ENCODE measurements at regions not wholly inside any gene's neighbourhood (a gene's known extent, or its start where the extent isn't known, plus 50 kb on each side); places are given as distances from the start of the nearest gene placed in this dataset.
A peak's percentile ranks its signal among the peaks of the same experiment; 100 is the strongest.
"Not testable (repeated sequence)": the region's sequence is repeated elsewhere in the genome, so short reads cannot be mapped to it uniquely, and the experiment has no call there.

DNA sequence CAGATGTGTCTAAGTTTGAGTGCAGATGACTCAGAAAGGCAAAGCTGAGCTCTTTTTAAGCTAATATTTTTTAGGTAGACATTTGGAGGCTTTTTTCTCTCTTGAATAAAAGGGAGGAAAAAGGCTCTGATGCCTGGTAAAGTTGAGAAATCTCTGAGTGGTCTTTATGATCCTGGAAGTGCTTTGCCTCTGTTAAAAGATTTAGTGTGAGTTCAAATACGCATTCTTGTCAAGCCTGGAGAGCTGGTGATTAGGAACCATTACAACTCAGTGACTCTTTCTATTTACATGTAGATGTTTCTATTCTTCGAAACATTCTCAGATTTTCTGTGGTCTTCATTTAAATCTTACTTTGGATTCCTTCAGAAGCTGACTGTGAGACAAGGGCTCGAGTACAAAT lies 143.4 kb upstream of the MED14 start:
- Histone ChIP-seq H2AFZ (ENCODE audit: low read length) (no peak overlapping the region), H3K36me3 (ENCODE audit: insufficient read depth, low read length) (no peaks in the 10 kb centered on the region), H3K4me1 (ENCODE audit: insufficient read depth, low read length) (peaks cover 3% of the 10 kb centered on the region), H3K27me3 (ENCODE audit: insufficient read depth, low read length) (peaks cover 25% of the 10 kb centered on the region), H3K4me2 (ENCODE audit: insufficient read depth, low read length) (no peak overlapping the region), H4K20me1 (ENCODE audit: insufficient read depth, low read length) (no peaks in the 10 kb centered on the region), H3K27ac (ENCODE audit: low read depth, low read length) (no peak overlapping the region), H3K79me2 (ENCODE audit: insufficient read depth, low read length) (no peaks in the 10 kb centered on the region), H3K4me3 (ENCODE audit: insufficient read depth, low read length) (no peak overlapping the region), H3K9me3 (ENCODE audit: low read depth, low read length) (no peaks in the 10 kb centered on the region)
- TF ChIP-seq, protein P1, sequence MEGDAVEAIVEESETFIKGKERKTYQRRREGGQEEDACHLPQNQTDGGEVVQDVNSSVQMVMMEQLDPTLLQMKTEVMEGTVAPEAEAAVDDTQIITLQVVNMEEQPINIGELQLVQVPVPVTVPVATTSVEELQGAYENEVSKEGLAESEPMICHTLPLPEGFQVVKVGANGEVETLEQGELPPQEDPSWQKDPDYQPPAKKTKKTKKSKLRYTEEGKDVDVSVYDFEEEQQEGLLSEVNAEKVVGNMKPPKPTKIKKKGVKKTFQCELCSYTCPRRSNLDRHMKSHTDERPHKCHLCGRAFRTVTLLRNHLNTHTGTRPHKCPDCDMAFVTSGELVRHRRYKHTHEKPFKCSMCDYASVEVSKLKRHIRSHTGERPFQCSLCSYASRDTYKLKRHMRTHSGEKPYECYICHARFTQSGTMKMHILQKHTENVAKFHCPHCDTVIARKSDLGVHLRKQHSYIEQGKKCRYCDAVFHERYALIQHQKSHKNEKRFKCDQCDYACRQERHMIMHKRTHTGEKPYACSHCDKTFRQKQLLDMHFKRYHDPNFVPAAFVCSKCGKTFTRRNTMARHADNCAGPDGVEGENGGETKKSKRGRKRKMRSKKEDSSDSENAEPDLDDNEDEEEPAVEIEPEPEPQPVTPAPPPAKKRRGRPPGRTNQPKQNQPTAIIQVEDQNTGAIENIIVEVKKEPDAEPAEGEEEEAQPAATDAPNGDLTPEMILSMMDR (IDR thresholded peaks at IDR 0.05; ENCODE audit: extremely low read depth, low read depth, low read length): no peak
- DNase-seq (ENCODE audit: insufficient read length, low spot score, missing footprints): peak; percentile 34

DNA sequence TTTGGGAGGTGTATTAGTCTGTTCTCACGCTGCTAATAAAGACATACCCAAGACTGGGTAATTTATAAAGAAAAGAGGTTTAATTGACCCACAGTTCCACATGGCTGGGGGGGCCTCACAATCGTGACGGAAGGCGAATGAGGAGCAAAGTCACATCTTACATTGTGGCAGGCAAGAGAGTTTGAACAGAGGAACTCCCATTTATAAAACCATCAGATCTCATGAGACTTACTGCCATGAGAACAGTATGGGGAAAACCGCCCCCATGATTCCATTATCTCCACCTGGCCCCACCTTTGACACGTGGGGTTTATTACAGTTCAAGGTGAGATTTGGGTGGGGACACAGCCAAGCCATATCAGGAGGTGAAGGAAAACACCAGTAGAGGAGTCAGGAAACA lies 143.8 kb upstream of the MED14 start:
- H3K4me2 ChIP-seq (ENCODE audit: insufficient read depth, low read length); H3K36me3 ChIP-seq (ENCODE audit: insufficient read depth, low read length): not testable (repeated sequence)

DNA sequence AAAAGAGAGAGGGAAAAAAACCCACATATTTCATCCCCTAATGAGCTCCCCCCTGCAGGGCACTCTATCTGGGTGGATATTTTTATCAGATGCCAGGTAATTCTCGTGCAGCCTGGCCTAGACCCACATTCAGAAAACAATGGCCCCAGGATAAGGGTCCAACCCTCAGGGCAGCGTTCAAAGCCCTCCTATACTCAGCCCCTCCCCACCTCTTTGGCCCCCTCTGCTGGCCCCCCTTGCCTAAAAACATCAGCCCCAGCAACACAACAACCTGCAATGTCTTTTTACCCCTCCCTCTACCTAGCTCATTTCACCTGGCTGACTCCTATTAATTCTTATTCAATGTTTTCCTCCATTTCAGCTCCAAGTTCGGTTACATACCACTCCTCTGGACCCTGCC lies 145.4 kb upstream of the MED14 start:
- DNase-seq (ENCODE audit: insufficient read length, low spot score, missing footprints): no peak
- H3K27ac ChIP-seq (ENCODE audit: low read depth, low read length): no peak overlapping the region
- no peaks in the 10 kb centered on the region for H3K79me2 ChIP-seq (ENCODE audit: insufficient read depth, low read length)
- H3K27me3 ChIP-seq (ENCODE audit: insufficient read depth, low read length): peaks cover 24% of the 10 kb centered on the region
- H3K36me3 ChIP-seq (ENCODE audit: insufficient read depth, low read length): no peaks in the 10 kb centered on the region
- no peak overlapping the region for H2AFZ ChIP-seq (ENCODE audit: low read length)
- TF ChIP-seq, protein P1 (IDR thresholded peaks at IDR 0.05; ENCODE audit: extremely low read depth, low read depth, low read length): no peak
- H3K4me2 ChIP-seq (ENCODE audit: insufficient read depth, low read length): no peak overlapping the region
- H3K9me3 ChIP-seq (ENCODE audit: low read depth, low read length): no peaks in the 10 kb centered on the region
- no peaks in the 10 kb centered on the region for H4K20me1 ChIP-seq (ENCODE audit: insufficient read depth, low read length)
- peaks cover 3% of the 10 kb centered on the region for H3K4me1 ChIP-seq (ENCODE audit: insufficient read depth, low read length)
- H3K4me3 ChIP-seq (ENCODE audit: insufficient read depth, low read length): no peak overlapping the region

More for the DNA sequence above, 143.8 kb upstream of the MED14 start:
- not testable (repeated sequence) for H4K20me1 ChIP-seq (ENCODE audit: insufficient read depth, low read length); DNase-seq (ENCODE audit: insufficient read length, low spot score, missing footprints); H3K4me1 ChIP-seq (ENCODE audit: insufficient read depth, low read length); H3K9me3 ChIP-seq (ENCODE audit: low read depth, low read length); H3K27ac ChIP-seq (ENCODE audit: low read depth, low read length); H3K79me2 ChIP-seq (ENCODE audit: insufficient read depth, low read length); H2AFZ ChIP-seq (ENCODE audit: low read length); H3K4me3 ChIP-seq (ENCODE audit: insufficient read depth, low read length)
- H3K27me3 ChIP-seq (ENCODE audit: insufficient read depth, low read length): peaks cover 25% of the 10 kb centered on the region

DNA sequence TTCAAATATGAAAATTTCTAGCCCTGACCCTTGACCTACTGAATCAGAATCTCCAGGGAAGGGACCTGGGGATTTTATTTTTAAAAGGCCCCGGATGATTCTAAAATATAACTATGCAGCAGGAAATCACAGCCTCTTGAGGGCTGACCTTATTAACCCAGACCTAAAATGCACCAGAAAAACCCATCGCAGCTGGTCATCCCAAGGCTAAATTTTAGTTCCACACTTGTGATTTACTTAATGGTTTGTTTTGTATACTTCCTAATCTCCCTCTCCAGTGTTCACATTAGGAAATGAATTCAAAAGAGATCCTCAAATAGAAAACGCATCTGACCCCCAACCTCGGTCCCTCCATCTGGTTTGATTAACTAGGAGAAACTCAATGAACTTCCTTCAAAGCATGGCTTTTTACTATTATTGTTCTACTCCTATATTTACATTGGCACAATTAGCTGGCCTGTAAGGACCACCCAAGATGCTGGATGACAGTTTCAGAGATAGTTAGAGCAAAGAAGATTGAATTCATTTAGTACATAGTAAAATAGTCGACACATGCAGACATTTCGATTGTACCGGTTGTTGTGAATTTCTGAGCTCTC lies 147.8 kb upstream of the MED14 start:
- no peaks in the 10 kb centered on the region for H3K79me2 ChIP-seq (ENCODE audit: insufficient read depth, low read length)
- TF ChIP-seq, protein P1 (IDR thresholded peaks at IDR 0.05; ENCODE audit: extremely low read depth, low read depth, low read length): no peak
- H3K9me3 ChIP-seq (ENCODE audit: low read depth, low read length): no peaks in the 10 kb centered on the region
- H3K27me3 ChIP-seq (ENCODE audit: insufficient read depth, low read length): peaks cover 20% of the 10 kb centered on the region
- no peaks in the 10 kb centered on the region for H3K36me3 ChIP-seq (ENCODE audit: insufficient read depth, low read length)
- no peak overlapping the region for H3K4me3 ChIP-seq (ENCODE audit: insufficient read depth, low read length)
- no peaks in the 10 kb centered on the region for H4K20me1 ChIP-seq (ENCODE audit: insufficient read depth, low read length)
- peaks cover 1% of the 10 kb centered on the region for H3K4me1 ChIP-seq (ENCODE audit: insufficient read depth, low read length)
- H2AFZ ChIP-seq (ENCODE audit: low read length): no peak overlapping the region
- peak; percentile 31 for DNase-seq (ENCODE audit: insufficient read length, low spot score, missing footprints)
- no peak overlapping the region for H3K4me2 ChIP-seq (ENCODE audit: insufficient read depth, low read length)
- no peak overlapping the region for H3K27ac ChIP-seq (ENCODE audit: low read depth, low read length)
